ENCODE measurements at regions not wholly inside any gene's neighbourhood (a gene's known extent, or its start where the extent isn't known, plus 50 kb on each side); places are given as distances from the start of the nearest gene placed in this dataset.

DNA sequence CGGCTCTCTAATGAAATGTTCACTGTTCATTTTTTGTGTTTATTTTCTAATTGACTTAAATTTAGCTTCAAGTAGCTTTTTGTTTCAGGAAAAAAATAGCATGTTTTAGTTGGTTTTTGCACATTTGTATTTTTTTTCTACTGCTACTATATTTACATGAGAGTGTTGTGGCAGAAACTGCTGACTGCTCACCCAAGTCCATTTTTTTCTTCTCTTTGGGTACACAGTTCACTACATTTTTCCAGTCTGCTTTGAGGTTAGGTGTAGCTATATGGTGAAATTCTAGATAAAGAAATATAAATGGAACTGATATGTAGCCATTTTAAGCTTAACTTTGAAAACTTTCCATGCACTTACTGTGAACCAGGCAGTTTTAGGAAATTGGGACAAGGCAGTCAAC is 216.7 kb upstream of the C11orf87 start:
- ATAC-seq (ENCODE audit: low read depth) (no peak), DNase-seq (ENCODE audit: low spot score) (no peak)
- Histone ChIP-seq H3K27ac (ENCODE audit: poor library complexity, severe bottlenecking) (no peak overlapping the region), H3K36me3 (ENCODE audit: low read depth) (no peaks in the 10 kb centered on the region), H3K9me3 (ENCODE audit: severe bottlenecking) (no peaks in the 10 kb centered on the region), H3K4me3 (ENCODE audit: severe bottlenecking) (no peak overlapping the region), H3K27me3 (ENCODE audit: insufficient read depth, poor library complexity, severe bottlenecking) (no peaks in the 10 kb centered on the region), H3K4me1 (ENCODE audit: insufficient read depth, poor library complexity, severe bottlenecking) (no peaks in the 10 kb centered on the region)
- TF ChIP-seq CTCF (IDR thresholded peaks at IDR 0.05; ENCODE audit: poor library complexity, severe bottlenecking) = no peak

DNA sequence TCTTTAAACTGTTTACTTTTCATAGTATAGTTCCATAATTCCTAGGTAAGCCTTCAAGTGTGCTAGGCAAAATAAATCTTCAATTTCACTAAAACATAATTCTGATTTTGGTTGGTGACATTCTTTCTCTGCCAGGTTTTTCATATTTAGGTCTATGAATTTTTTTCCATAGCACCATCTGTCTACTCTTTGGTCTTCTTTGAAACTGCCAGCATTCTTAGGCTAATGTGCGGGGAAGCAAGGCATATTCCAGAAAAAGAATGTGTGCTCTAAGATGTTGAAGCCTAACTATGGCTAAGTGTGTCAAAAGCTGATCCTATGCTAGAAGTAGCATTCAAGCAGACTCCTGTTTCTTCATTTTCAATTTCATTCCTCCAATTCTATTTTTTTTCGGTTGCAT is 213.9 kb upstream of the C11orf87 start:
- no peak for DNase-seq (ENCODE audit: low spot score)
- H3K36me3 ChIP-seq (ENCODE audit: low read depth) = no peaks in the 10 kb centered on the region
- no peaks in the 10 kb centered on the region for H3K9me3 ChIP-seq (ENCODE audit: severe bottlenecking)
- no peaks in the 10 kb centered on the region for H3K27me3 ChIP-seq (ENCODE audit: insufficient read depth, poor library complexity, severe bottlenecking)
- no peak for ATAC-seq (ENCODE audit: low read depth)
- H3K4me3 ChIP-seq (ENCODE audit: severe bottlenecking) = no peak overlapping the region
- no peaks in the 10 kb centered on the region for H3K4me1 ChIP-seq (ENCODE audit: insufficient read depth, poor library complexity, severe bottlenecking)
- no peak for TF ChIP-seq CTCF (IDR thresholded peaks at IDR 0.05; ENCODE audit: poor library complexity, severe bottlenecking)
- H3K27ac ChIP-seq (ENCODE audit: poor library complexity, severe bottlenecking) = no peak overlapping the region

DNA sequence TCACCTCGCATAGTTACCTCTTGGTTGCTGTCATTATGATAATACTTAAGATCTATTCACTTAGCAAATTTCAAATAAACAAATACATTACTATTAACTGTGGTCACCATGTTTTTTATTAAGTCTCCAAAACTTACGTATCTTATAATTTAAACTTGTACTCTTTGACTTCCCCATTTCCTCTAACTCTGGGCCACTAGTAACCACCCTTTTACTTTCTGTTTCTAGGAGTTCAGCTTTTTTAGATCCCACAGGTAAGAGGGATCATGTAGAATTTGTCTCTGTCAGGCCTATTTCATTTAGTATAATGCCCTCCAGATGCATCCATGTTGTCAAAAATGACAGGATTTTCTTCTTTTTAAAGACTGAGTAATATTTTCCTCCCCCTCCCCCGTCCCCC is 212.4 kb upstream of the C11orf87 start:
- no peak for ATAC-seq (ENCODE audit: low read depth)
- no peak for DNase-seq (ENCODE audit: low spot score)
- H3K27me3 ChIP-seq (ENCODE audit: insufficient read depth, poor library complexity, severe bottlenecking) = no peaks in the 10 kb centered on the region
- no peak overlapping the region for H3K4me3 ChIP-seq (ENCODE audit: severe bottlenecking)
- H3K27ac ChIP-seq (ENCODE audit: poor library complexity, severe bottlenecking) = no peak overlapping the region
- H3K4me1 ChIP-seq (ENCODE audit: insufficient read depth, poor library complexity, severe bottlenecking) = no peaks in the 10 kb centered on the region
- no peaks in the 10 kb centered on the region for H3K9me3 ChIP-seq (ENCODE audit: severe bottlenecking)
- no peak for TF ChIP-seq CTCF (IDR thresholded peaks at IDR 0.05; ENCODE audit: poor library complexity, severe bottlenecking)
- H3K36me3 ChIP-seq (ENCODE audit: low read depth) = no peaks in the 10 kb centered on the region

DNA sequence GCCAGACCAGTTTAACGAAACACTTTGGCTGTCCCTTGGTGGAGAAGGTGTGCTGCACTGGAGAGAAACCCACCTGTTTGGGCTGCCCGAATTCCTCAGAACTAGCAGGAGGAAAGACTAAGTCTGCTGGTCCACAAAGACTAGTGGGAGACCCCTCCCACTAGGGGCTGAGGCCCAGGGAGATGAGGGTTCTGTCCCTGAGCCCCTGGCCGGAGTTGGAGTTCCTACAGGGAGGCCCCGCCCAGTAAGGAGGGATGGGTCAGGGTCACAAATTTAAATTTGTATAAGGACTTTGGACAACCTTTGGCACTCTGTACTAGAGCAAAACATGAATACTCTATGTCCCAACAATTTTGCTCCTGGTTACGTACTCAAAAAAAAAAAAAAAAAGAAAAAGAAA is 200.8 kb upstream of the C11orf87 start:
- Histone ChIP-seq H3K9me3 (ENCODE audit: severe bottlenecking) (no peaks in the 10 kb centered on the region), H3K4me1 (ENCODE audit: insufficient read depth, poor library complexity, severe bottlenecking) (no peaks in the 10 kb centered on the region), H3K27me3 (ENCODE audit: insufficient read depth, poor library complexity, severe bottlenecking) (no peaks in the 10 kb centered on the region), H3K27ac (ENCODE audit: poor library complexity, severe bottlenecking) (no peak overlapping the region), H3K4me3 (ENCODE audit: severe bottlenecking) (no peak overlapping the region), H3K36me3 (ENCODE audit: low read depth) (no peaks in the 10 kb centered on the region)
- ATAC-seq (ENCODE audit: low read depth) = no peak
- DNase-seq (ENCODE audit: low spot score) = no peak
- no peak for TF ChIP-seq CTCF (IDR thresholded peaks at IDR 0.05; ENCODE audit: poor library complexity, severe bottlenecking)

DNA sequence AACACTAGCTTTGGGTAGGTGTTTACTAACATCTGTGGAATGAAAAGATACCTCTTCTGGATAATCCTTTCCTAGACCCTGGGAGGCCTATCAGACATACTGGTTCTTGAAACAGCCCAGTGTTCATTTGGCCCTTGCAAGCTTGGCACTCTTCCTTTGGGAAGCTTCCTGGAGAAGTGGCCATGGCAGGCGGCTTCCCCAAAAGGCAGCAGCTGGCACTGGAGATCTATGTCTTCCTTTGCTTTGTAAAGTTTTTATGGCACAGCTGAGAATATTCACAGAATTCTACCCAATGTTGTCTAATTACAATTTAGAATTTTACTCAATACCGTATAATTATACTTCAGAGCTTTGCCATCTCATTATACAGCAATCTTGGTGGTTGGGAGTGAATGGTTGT is 199.2 kb upstream of the C11orf87 start:
- ATAC-seq (ENCODE audit: low read depth) (no peak), DNase-seq (ENCODE audit: low spot score) (no peak)
- H3K27me3 ChIP-seq (ENCODE audit: insufficient read depth, poor library complexity, severe bottlenecking) = no peaks in the 10 kb centered on the region
- no peaks in the 10 kb centered on the region for H3K4me1 ChIP-seq (ENCODE audit: insufficient read depth, poor library complexity, severe bottlenecking)
- no peaks in the 10 kb centered on the region for H3K9me3 ChIP-seq (ENCODE audit: severe bottlenecking)
- H3K4me3 ChIP-seq (ENCODE audit: severe bottlenecking) = no peak overlapping the region
- H3K27ac ChIP-seq (ENCODE audit: poor library complexity, severe bottlenecking) = no peak overlapping the region
- no peak for TF ChIP-seq CTCF (IDR thresholded peaks at IDR 0.05; ENCODE audit: poor library complexity, severe bottlenecking)
- H3K36me3 ChIP-seq (ENCODE audit: low read depth) = no peaks in the 10 kb centered on the region
